GM18517 (cell line): ENCODE measurements at regions not wholly inside any gene's neighbourhood (a gene's known extent, or its start where the extent isn't known, plus 50 kb on each side); places are given as distances from the start of the nearest gene placed in this dataset.
"Not testable (repeated sequence)": the region's sequence is repeated elsewhere in the genome, so short reads cannot be mapped to it uniquely, and the experiment has no call there.

ENCODE experiments used
- ATAC-seq: cut with Tn5 transposase; IDR thresholded peaks from one replicate; pipeline ENCODE4 v1.9.1; 2021; ENCODE audit warnings: mild to moderate bottlenecking, moderate library complexity; ENCODE audit not compliant: unreplicated experiment

DNA sequence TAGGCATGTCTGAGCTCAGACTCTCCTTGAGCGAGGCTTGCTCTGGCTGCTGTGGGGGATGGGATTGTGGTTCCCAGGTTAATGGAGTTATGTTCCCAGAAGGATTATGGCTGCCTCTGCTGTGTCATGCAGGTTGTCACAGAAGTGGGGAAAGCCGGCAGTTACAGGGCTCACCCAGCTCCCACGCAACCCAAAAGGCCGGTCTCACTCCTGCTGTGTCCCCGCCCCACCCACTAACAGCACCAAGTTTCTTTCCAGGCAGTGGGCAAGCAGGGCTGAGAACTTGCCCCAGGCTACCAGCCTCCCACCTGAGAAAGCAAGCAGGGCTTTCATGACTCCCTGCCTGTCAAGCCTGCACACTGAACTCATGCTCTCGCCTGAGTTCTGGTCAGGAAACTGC, 750.5 kb downstream of the FRK start:
- ATAC-seq: no peak

- ATAC-seq: no peak
These were observed 758.0 kb downstream of the FRK start for GRCh38 chr6:115302731-115303130.

- no peak for ATAC-seq
These were observed 773.2 kb downstream of the FRK start for GRCh38 chr6:115287467-115287866.

DNA sequence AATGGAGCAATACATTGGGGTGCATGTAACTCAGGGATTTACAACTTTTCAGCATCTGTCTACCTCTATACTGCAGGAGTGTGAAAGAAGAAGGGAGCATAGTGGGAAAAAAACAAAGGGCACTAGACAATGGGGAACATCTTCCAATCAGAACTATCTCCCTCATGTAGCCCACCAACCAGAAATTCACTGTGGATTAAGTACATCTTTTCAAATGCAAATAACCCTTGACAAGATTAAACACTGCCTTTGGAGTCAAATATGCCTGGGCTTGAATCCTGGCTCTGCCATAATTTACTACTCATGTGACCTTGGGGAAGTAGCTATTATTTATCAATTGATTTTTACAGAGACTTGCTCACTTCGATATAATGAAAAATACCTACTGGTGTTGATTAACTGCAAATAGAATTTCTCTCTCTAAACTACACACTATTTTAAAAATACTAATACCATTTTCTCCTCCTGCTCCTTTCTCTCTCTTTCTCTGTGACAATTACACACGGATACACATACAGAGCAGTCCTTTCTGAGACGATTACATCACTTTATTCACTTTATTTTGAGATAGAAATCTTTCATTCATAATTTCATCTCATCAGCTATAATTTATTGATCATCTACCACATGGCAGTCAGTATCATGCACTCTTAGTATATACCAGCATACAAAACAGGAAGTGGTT, 783.7 kb downstream of the FRK start:
- no peak for ATAC-seq

DNA sequence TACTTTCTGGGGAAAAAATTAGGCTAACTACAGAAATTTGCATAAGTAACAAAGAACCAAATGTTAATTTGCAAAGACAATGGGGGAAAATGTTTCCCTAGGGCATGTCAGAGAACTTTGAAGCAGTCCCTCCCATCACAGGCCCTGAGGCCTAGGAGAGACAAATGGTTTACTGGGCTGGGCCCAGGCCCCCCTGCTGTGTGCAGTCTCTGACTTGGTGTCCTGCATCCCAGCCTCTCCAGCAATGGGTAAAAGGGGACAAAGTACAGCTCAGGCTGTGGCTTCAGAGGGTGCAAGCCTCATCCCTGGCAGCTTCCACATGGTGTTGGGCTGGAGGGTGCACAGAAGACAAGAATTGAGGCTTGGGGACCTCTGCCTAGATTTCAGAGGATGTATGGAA, 788.4 kb downstream of the FRK start:
- ATAC-seq: no peak

- no peak for ATAC-seq
These were observed 789.3 kb downstream of the FRK start for GRCh38 chr6:115271434-115271833.

GRCh38 chr6:115270953-115271352, 789.7 kb downstream of the FRK start:
- ATAC-seq: no peak

DNA sequence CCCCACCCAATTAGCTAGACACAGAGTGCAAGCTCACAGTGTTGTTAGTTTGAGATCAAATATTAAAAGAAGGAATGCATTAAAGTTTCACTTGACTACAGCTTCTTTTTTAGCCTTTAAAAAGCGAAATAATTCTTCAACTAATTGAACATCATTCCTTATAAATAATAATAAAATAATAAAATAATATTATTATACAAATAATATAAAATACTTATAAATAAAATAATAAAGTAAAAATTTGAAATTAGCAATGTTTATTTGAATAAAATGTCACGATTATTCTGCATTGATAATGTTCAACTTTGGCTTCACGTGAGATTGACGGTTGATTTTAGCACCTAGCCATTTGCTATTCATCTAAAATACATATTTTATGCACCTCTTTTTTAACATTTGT, 819.3 kb downstream of the FRK start:
- ATAC-seq: no peak

DNA sequence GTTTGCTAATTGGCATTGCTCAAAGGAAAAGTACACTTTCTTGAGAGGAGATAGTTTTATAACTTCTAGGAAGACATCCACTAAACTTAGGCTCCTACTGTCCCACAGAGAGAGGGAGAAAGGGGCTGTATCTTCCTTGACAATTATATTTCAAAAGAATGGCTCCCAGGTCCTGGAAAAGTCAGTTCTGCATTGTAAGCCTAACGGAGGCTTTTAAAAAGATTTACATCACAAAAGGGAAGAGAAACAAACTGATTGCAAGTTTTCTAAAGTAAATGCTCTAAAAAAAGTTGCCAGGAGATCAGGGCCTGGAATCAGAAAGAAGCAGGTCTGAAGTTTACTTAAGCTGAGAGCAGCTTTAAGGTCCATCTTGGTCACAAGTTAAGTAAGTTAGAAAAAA, 839.5 kb downstream of the FRK start:
- ATAC-seq: no peak

DNA sequence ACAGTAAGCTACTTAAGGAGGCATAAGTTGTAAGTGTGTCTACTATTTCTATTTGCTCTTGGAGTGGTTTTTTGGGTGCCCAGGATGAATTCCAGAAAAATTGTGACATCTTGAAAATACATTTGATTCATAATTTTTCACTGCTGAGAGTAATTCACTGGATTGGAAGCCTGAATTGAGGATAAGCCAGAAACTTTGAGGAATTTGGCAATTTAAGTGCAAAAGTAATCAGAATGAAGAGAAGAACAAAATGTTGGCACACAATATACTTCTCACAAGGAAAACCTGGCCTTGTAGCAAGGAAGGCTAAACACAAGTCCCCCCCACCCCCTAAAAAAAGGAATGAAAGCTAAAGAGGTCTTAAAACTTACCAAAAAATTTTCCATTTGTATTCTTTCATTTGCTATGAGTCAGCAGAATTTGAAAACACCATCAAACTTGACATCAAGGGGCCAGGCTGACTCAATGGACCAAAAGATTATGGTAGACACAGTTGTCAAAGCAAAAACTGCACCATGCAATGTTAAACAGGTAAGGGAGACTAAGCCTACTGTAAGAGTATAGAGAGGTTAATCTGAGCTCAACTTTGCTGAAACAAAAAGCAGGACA, 840.0 kb downstream of the FRK start:
- ATAC-seq: no peak

- no peak for ATAC-seq
These were observed 841.0 kb downstream of the FRK start for GRCh38 chr6:115219645-115220044.

- no peak for ATAC-seq
These were observed 843.9 kb downstream of the FRK start for GRCh38 chr6:115216835-115217234.

GRCh38 chr6:115214283-115214682, 846.4 kb downstream of the FRK start:
- no peak for ATAC-seq

DNA sequence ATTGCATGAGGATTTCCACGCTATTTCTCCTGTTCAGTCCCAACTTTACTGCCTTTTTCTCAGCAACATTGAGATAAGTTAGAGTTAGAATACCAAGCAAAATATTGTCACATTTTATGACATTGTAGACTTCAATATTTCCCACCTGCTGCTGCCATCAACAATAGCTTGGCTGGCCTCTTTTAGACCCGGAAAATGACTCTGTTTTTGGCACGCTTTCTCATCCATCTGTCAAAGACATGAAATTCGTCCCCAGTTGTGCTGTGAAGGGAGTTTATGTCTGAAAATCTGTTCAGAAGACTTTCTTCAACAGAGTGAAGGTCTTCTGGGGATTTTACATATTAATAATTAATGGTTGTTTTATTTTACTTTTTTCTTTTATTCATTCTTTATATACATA, 857.3 kb downstream of the FRK start:
- ATAC-seq: no peak

DNA sequence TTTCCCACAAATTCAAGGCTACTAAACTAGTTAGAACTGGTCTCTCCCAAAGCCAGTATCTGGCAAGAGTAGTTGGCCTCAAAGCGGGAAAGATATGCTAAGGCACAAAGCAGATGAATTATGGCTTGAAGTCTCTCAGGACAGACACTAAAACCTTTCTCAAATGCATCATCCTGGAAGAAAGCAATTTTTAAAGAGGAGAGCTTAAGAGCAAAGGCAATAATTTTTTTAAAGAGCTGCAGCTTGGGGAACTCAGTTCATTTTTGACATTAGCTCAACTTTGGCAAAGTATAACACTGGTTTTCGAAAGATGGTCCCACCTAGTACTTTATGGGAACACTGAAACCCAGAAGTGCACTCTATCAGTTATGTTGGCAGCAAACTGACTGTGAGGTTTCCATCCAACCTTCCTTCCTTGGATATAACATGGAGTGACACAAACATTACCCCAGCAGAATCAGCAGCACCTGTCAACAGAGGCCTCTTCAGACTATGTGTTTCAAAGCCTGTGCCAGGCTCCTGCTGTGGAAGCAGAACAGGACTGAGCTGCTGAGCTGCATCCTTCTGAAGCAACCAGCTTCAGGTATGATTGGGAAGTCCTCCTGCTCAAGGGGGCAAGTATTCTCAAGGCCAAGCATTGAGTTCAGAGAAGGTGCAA, 852.3 kb upstream of the HS3ST5 start:
- no peak for ATAC-seq

- ATAC-seq: no peak
These were observed 849.2 kb upstream of the HS3ST5 start for GRCh38 chr6:115191989-115192388.

GRCh38 chr6:115190534-115190933, 847.7 kb upstream of the HS3ST5 start:
- ATAC-seq: no peak

DNA sequence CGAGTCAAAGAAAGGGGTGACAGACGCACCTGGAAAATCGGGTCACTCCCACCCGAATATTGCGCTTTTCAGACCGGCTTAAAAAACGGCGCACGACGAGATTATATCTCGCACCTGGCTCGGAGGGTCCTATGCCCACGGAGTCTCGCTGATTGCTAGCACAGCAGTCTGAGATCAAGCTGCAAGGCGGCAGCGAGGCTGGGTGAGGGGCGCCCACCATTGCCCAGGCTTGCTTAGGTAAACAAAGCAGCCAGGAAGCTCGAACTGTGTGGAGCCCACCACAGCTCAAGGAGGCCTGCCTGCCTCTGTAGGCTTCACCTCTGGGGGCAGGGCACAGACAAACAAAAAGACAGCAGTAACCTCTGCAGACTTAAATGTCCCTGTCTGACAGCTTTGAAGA, 832.6 kb upstream of the HS3ST5 start:
- ATAC-seq: not testable (repeated sequence)

- ATAC-seq: not testable (repeated sequence)
These were observed 823.1 kb upstream of the HS3ST5 start for GRCh38 chr6:115165912-115166311.

GRCh38 chr6:115159733-115160132, 816.9 kb upstream of the HS3ST5 start:
- ATAC-seq: no peak

DNA sequence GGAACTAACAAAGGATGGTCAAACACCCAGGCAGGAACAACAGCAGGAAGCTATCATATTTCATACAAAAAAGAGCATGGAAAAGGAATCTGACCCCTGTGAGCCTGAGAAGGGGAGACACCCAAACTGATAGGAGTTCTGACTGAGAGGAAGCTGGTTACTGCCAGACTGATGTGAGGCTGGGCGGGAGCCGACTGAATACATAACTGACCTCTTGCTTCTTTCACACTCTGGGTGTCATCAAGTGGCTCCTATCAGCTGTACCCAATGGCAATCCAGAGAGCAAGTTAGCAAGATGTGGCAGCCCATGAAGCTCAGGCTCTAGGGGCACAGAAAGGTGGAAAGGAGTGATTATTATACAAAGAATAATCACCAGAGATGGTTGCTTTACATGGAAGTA, 795.1 kb upstream of the HS3ST5 start:
- no peak for ATAC-seq

- no peak for ATAC-seq
These were observed 791.0 kb upstream of the HS3ST5 start for GRCh38 chr6:115133790-115134189.
